ENCODE measurements at regions not wholly inside any gene's neighbourhood (a gene's known extent, or its start where the extent isn't known, plus 50 kb on each side); places are given as distances from the start of the nearest gene placed in this dataset.

DNA sequence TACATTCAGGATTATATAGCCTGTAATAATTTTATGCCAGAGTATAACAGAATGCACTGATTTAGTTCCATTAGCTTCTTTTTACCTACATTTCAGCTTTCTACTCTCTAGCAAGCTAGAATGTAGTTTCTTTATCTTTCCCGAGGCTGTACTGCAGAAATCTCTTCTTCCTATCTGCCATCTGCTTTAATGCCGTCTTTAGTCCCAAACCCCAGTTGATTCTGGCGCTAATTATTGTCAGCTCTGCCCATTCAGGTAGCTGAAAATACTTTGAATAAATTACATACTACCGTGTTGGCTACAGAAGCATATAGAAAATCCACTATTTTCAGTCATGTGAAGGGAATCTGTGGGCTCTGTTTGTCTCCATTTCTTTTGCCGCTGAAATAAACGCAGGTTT lies 706.7 kb downstream of the NTRK3 start:
- TF ChIP-seq, protein P1, sequence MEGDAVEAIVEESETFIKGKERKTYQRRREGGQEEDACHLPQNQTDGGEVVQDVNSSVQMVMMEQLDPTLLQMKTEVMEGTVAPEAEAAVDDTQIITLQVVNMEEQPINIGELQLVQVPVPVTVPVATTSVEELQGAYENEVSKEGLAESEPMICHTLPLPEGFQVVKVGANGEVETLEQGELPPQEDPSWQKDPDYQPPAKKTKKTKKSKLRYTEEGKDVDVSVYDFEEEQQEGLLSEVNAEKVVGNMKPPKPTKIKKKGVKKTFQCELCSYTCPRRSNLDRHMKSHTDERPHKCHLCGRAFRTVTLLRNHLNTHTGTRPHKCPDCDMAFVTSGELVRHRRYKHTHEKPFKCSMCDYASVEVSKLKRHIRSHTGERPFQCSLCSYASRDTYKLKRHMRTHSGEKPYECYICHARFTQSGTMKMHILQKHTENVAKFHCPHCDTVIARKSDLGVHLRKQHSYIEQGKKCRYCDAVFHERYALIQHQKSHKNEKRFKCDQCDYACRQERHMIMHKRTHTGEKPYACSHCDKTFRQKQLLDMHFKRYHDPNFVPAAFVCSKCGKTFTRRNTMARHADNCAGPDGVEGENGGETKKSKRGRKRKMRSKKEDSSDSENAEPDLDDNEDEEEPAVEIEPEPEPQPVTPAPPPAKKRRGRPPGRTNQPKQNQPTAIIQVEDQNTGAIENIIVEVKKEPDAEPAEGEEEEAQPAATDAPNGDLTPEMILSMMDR (IDR thresholded peaks at IDR 0.05) = no peak
- no peak for TF ChIP-seq POLR2A (IDR thresholded peaks at IDR 0.05)
